H1 (cell line): ENCODE measurements at regions not wholly inside any gene's neighbourhood (a gene's known extent, or its start where the extent isn't known, plus 50 kb on each side); places are given as distances from the start of the nearest gene placed in this dataset.

Experiments used
- CTCF ChIA-PET: fragments of 300-600 bp; sonication (Branson Sonifier 250); formaldehyde crosslinking; loops from one replicate; lab custom pipeline; 2021; ENCODE audit not compliant: partially characterized antibody; lab: Charles Lee
- POLR2A ChIA-PET: fragments of 300-600 bp; sonication (Branson Sonifier 250); formaldehyde crosslinking; loops from one replicate; lab custom pipeline; 2021; ENCODE audit warnings: inconsistent platforms; ENCODE audit not compliant: partially characterized antibody; lab: Charles Lee
- DNase-seq, 2 experiments: peaks; one replicate each; pipeline versions ENCODE4 v3.0.0 to v3.0.0-alpha.2; 2010 to 2022; ENCODE audit warnings: low spot score in 2 of 2, low read depth in 1 of 2, mixed read lengths in 1 of 2
- FAIRE-seq: peaks from 2 replicates; lab custom pipeline; 2011; peaks lifted over from hg19 to GRCh38; lab: Jason Lieb, UNC
- H2AFZ ChIP-seq: 2 replicates; pipeline ENCODE4 v1.8.1; 2012; ENCODE audit warnings: low read length, inconsistent platforms
- H2AK5ac ChIP-seq: 2 replicates; pipeline ENCODE4 v1.6.1; 2013; ENCODE audit warnings: low read depth, low read length
- H2BK120ac ChIP-seq: replicated peaks from 2 replicates; pipeline ENCODE3; 2013; ENCODE audit warnings: low read depth, low read length, inconsistent platforms
- H2BK12ac ChIP-seq: 2 replicates; pipeline ENCODE4 v1.6.1; 2013; ENCODE audit warnings: low read depth, low read length
- H2BK15ac ChIP-seq: 2 replicates; pipeline ENCODE4 v1.6.1; 2013; ENCODE audit warnings: low read length
- H2BK20ac ChIP-seq: 2 replicates; pipeline ENCODE4 v1.6.1; 2013; ENCODE audit warnings: low read length
- H2BK5ac ChIP-seq: 2 replicates; pipeline ENCODE4 v1.6.1; 2013; ENCODE audit warnings: low read depth, low read length
- H3K14ac ChIP-seq: 2 replicates; pipeline ENCODE4 v1.6.1; 2013; ENCODE audit warnings: inconsistent platforms; ENCODE audit not compliant: insufficient read length
- H3K18ac ChIP-seq: 2 replicates; pipeline ENCODE4 v1.6.1; 2013; ENCODE audit warnings: low read length; ENCODE audit errors: extremely low read depth
- H3K23ac ChIP-seq: 2 replicates; pipeline ENCODE4 v1.6.1; 2013; ENCODE audit warnings: inconsistent platforms; ENCODE audit not compliant: insufficient read length
- H3K23me2 ChIP-seq: 2 replicates; pipeline ENCODE4 v1.6.1; 2013; ENCODE audit warnings: low read depth, low read length
- H3K27ac ChIP-seq: 2 replicates; pipeline ENCODE4 v1.6.1; 2011; ENCODE audit warnings: low read depth, low read length, inconsistent platforms
- H3K27me3 ChIP-seq, 4 experiments: replicated peaks in 1 of 4; 1 replicate in 1 of 4; 2 replicates in 3 of 4; pipeline versions ENCODE4 v1.6.1 to v1.8.1; 2011 to 2013; ENCODE audit warnings: low read length in 3 of 4, mild to moderate bottlenecking in 3 of 4, inconsistent platforms in 2 of 4, mixed read lengths in 2 of 4, moderate library complexity in 1 of 4; ENCODE audit not compliant: control insufficient read depth in 3 of 4, insufficient read depth in 3 of 4; ENCODE audit errors: extremely low read depth in 1 of 4
- H3K36me3 ChIP-seq, 4 experiments: 2 replicates each; pipeline versions ENCODE4 v1.6.1 to v1.8.1; 2011 to 2013; ENCODE audit warnings: mild to moderate bottlenecking in 4 of 4, low read length in 3 of 4, moderate library complexity in 2 of 4, control low read depth in 1 of 4, inconsistent platforms in 1 of 4; ENCODE audit not compliant: insufficient read depth in 4 of 4, control insufficient read depth in 2 of 4
- H3K4ac ChIP-seq: replicated peaks from 2 replicates; pipeline ENCODE3; 2013; ENCODE audit warnings: low read length, low read depth, mixed read lengths, inconsistent platforms; ENCODE audit not compliant: insufficient read length
- H3K4me1 ChIP-seq, 4 experiments: replicated peaks in 1 of 4; 1 replicate in 1 of 4; 2 replicates in 3 of 4; pipeline versions ENCODE4 v1.6.1 to v1.8.1; 2011 to 2013; ENCODE audit warnings: low read length in 3 of 4, inconsistent platforms in 2 of 4, mixed read lengths in 1 of 4; ENCODE audit not compliant: insufficient read depth in 4 of 4, control insufficient read depth in 3 of 4
- H3K4me2 ChIP-seq, 2 experiments: 2 replicates each; pipeline versions ENCODE4 v1.6.1 to v1.8.1; 2011 to 2013; ENCODE audit warnings: low read depth in 2 of 2, low read length in 2 of 2, control low read depth in 1 of 2, inconsistent platforms in 1 of 2, mild to moderate bottlenecking in 1 of 2; ENCODE audit not compliant: insufficient read depth in 1 of 2
- H3K4me3 ChIP-seq, 4 experiments: fragments of 200-600, 300-600 bp in 1 of 4; sonication (generic), shearing (Covaris generic), sonication (Bioruptor Twin) in 1 of 4; 2 replicates each; pipeline versions ENCODE4 v1.5.1 to v1.8.1; 2011 to 2016; ENCODE audit warnings: low read length in 4 of 4, low read depth in 3 of 4, control low read depth in 2 of 4, inconsistent platforms in 2 of 4, mild to moderate bottlenecking in 2 of 4, mixed read lengths in 1 of 4, moderate library complexity in 1 of 4; ENCODE audit not compliant: insufficient read depth in 2 of 4; ENCODE audit errors: extremely low read depth in 1 of 4
- H3K56ac ChIP-seq: replicated peaks from 2 replicates; pipeline ENCODE3; 2013; ENCODE audit warnings: low read depth, mild to moderate bottlenecking, mixed read lengths, low read length, inconsistent platforms; ENCODE audit not compliant: insufficient read length
- H3K79me1 ChIP-seq: 2 replicates; pipeline ENCODE4 v1.6.1; 2013; ENCODE audit warnings: low read depth, low read length, control low read depth
- H3K79me2 ChIP-seq, 2 experiments: 2 replicates each; pipeline versions ENCODE4 v1.6.1 to v1.8.1; 2012 to 2013; ENCODE audit warnings: low read length in 2 of 2, mild to moderate bottlenecking in 2 of 2, inconsistent platforms in 1 of 2; ENCODE audit not compliant: insufficient read depth in 2 of 2, control insufficient read depth in 1 of 2
- H3K9ac ChIP-seq, 4 experiments: replicated peaks in 1 of 4; 1 replicate in 1 of 4; 2 replicates in 3 of 4; pipeline versions ENCODE4 v1.6.1 to v1.8.1; 2011 to 2013; ENCODE audit warnings: low read depth in 3 of 4, low read length in 3 of 4, control low read depth in 2 of 4, mild to moderate bottlenecking in 2 of 4, moderate library complexity in 2 of 4, inconsistent platforms in 1 of 4; ENCODE audit errors: extremely low read depth in 1 of 4
- H3K9me3 ChIP-seq, 2 experiments: 2 replicates each; pipeline versions ENCODE4 v1.6.1 to v1.8.1; 2012 to 2013; ENCODE audit warnings: mild to moderate bottlenecking in 2 of 2, moderate library complexity in 2 of 2, control low read depth in 1 of 2, inconsistent platforms in 1 of 2, low read depth in 1 of 2, low read length in 1 of 2, mixed read lengths in 1 of 2; ENCODE audit not compliant: insufficient read depth in 2 of 2
- H4K20me1 ChIP-seq, 2 experiments: replicated peaks in 1 of 2; 2 replicates each; pipeline versions ENCODE3 to v1.8.1; 2011 to 2013; ENCODE audit warnings: inconsistent platforms in 2 of 2, low read length in 2 of 2, mild to moderate bottlenecking in 1 of 2; ENCODE audit not compliant: insufficient read depth in 2 of 2, control insufficient read depth in 1 of 2
- H4K5ac ChIP-seq: 2 replicates; pipeline ENCODE4 v1.6.1; 2013; ENCODE audit warnings: low read length, low read depth, mixed read lengths, inconsistent platforms; ENCODE audit not compliant: insufficient read length
- H4K8ac ChIP-seq: 2 replicates; pipeline ENCODE4 v1.8.0; 2013; ENCODE audit warnings: mild to moderate bottlenecking, moderate library complexity, low read length, inconsistent platforms; ENCODE audit not compliant: insufficient read depth; ENCODE audit errors: extremely low read depth
- H4K91ac ChIP-seq: replicated peaks from 2 replicates; pipeline ENCODE3; 2013; ENCODE audit warnings: low read length, mixed read lengths, inconsistent platforms; ENCODE audit not compliant: insufficient read length
- ATF3 ChIP-seq: IDR thresholded peaks from 2 replicates; pipeline ENCODE4 v1.6.1; 2011; ENCODE audit warnings: low read depth, mild to moderate bottlenecking, low read length; ENCODE audit not compliant: insufficient read depth
- BCL11A ChIP-seq, 2 experiments: IDR thresholded peaks; one replicate each; pipeline ENCODE4 v1.6.1; 2011; ENCODE audit warnings: low read depth in 2 of 2, low read length in 2 of 2, mild to moderate bottlenecking in 2 of 2
- CBX5 ChIP-seq: fragments of 300-800, 300-1000 bp; sonication (generic); IDR thresholded peaks from 2 replicates; pipeline ENCODE4 v1.7.1; 2016; ENCODE audit warnings: antibody characterized with exemption, low read length, low read depth
- CHD1 ChIP-seq: IDR thresholded peaks from 2 replicates; pipeline ENCODE4 v1.6.1; 2012; ENCODE audit warnings: low read depth, low read length, improper control_type of control experiment
- CTBP2 ChIP-seq: IDR thresholded peaks from 2 replicates; pipeline ENCODE4 v1.7.0; 2011; ENCODE audit warnings: borderline replicate concordance, mild to moderate bottlenecking, moderate library complexity, mixed read lengths, low read length; ENCODE audit not compliant: insufficient read depth, insufficient read length
- EZH2 ChIP-seq: fragments of 200-600 bp; sonication (generic); IDR thresholded peaks from 2 replicates; pipeline ENCODE4 v1.7.1; 2012; ENCODE audit warnings: low read depth, mild to moderate bottlenecking, moderate library complexity, low read length, inconsistent platforms; ENCODE audit not compliant: severe bottlenecking
- JUND ChIP-seq: IDR thresholded peaks from 2 replicates; pipeline ENCODE4 v1.6.1; 2011; ENCODE audit warnings: mild to moderate bottlenecking, improper control_type of control experiment, low read length
- KDM1A ChIP-seq: fragments of 200-600, 300-600 bp; sonication (generic); IDR thresholded peaks from 2 replicates; pipeline ENCODE4 v1.7.1; 2016; ENCODE audit warnings: mild to moderate bottlenecking, low read length, borderline replicate concordance
- KDM4A ChIP-seq: IDR thresholded peaks from one replicate; pipeline ENCODE4 v1.7.1; 2012; ENCODE audit warnings: low read depth, mild to moderate bottlenecking, moderate library complexity, low read length, inconsistent platforms; ENCODE audit not compliant: severe bottlenecking
- MAFK ChIP-seq: IDR thresholded peaks from 2 replicates; pipeline ENCODE4 v1.6.1; 2012; ENCODE audit warnings: low read depth, mild to moderate bottlenecking, improper control_type of control experiment, low read length
- NANOG ChIP-seq: IDR thresholded peaks from 2 replicates; pipeline ENCODE4 v1.6.1; 2011; ENCODE audit warnings: low read length, low read depth, mild to moderate bottlenecking, inconsistent platforms; ENCODE audit not compliant: insufficient read depth, poor library complexity, severe bottlenecking
- POLR2A ChIP-seq, 2 experiments: IDR thresholded peaks; 1 replicate in 1 of 2; 2 replicates in 1 of 2; pipeline ENCODE4 v1.6.1; 2011; ENCODE audit warnings: low read depth in 2 of 2, low read length in 2 of 2, mild to moderate bottlenecking in 2 of 2; ENCODE audit errors: control extremely low read depth in 1 of 2
- POU5F1 ChIP-seq: IDR thresholded peaks from 2 replicates; pipeline ENCODE4 v1.6.1; 2011; ENCODE audit warnings: low read depth, mild to moderate bottlenecking, low read length, moderate library complexity
- RFX5 ChIP-seq: IDR thresholded peaks from 2 replicates; pipeline ENCODE4 v1.6.1; 2011; ENCODE audit warnings: low read depth, low read length, improper control_type of control experiment, borderline replicate concordance
- SIX5 ChIP-seq: IDR thresholded peaks from 2 replicates; pipeline ENCODE4 v1.6.1; 2011; ENCODE audit warnings: mild to moderate bottlenecking, low read depth, low read length
- SP1 ChIP-seq: IDR thresholded peaks from 2 replicates; pipeline ENCODE4 v1.6.1; 2011; ENCODE audit warnings: low read depth, low read length
- TEAD4 ChIP-seq: IDR thresholded peaks from 2 replicates; pipeline ENCODE4 v1.6.1; 2012; ENCODE audit warnings: low read depth, low read length, inconsistent platforms, mixed read lengths

DNA sequence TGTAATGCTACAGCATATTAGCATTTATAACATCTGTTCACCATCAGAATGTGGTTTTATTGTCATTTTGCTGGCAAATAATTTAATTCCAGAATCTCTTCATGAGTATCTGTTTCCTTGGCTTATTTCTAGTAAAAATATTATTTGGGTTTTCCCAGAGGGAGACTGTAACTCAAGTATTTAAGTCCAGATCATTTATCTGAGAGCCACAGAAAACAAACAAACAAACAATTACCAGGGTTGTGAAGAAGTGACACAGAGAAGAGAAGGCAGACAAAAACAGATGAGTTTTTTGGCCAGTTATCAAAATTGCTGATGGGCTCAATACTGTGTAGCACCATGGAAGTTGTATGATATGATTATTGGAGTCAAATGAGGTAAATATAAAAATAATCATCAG is 515.1 kb downstream of the TECRL start:
- no peaks in the 10 kb centered on the region; a peak in 1 of 7 replicates for H3K27me3 ChIP-seq
- CTCF ChIA-PET: no interaction called here
- no peak overlapping the region for H3K18ac ChIP-seq
- H3K4me3 ChIP-seq: no peak overlapping the region
- no peak overlapping the region for H2AFZ ChIP-seq
- H4K5ac ChIP-seq: no peak overlapping the region
- no peak overlapping the region for H2BK120ac ChIP-seq
- H3K4ac ChIP-seq: no peak overlapping the region
- H4K91ac ChIP-seq: no peak overlapping the region
- no peak overlapping the region for H3K27ac ChIP-seq
- no peaks in the 10 kb centered on the region for H3K9me3 ChIP-seq
- H3K79me2 ChIP-seq: no peaks in the 10 kb centered on the region
- H2BK5ac ChIP-seq: no peak overlapping the region
- no peaks in the 10 kb centered on the region for H3K4me1 ChIP-seq
- H3K14ac ChIP-seq: no peak overlapping the region
- H3K36me3 ChIP-seq: no peaks in the 10 kb centered on the region
- no peak for DNase-seq
- no peak overlapping the region for H4K8ac ChIP-seq
- no peaks in the 10 kb centered on the region for H3K79me1 ChIP-seq
- no peak for FAIRE-seq
- no peak overlapping the region for H2AK5ac ChIP-seq
- no peak overlapping the region for H3K4me2 ChIP-seq
- H4K20me1 ChIP-seq: no peaks in the 10 kb centered on the region
- POLR2A ChIA-PET: no interaction called here
- H3K9ac ChIP-seq: no peak overlapping the region
- no peak overlapping the region for H3K23ac ChIP-seq
- no peak overlapping the region for H2BK15ac ChIP-seq
- no peak overlapping the region for H3K56ac ChIP-seq
- no peak overlapping the region for H2BK12ac ChIP-seq
- H3K23me2 ChIP-seq: no peaks in the 10 kb centered on the region
- H2BK20ac ChIP-seq: no peak overlapping the region
- no peak for TF ChIP-seq RFX5
- TF ChIP-seq TEAD4: no peak
- no peak for TF ChIP-seq CBX5
- TF ChIP-seq JUND: no peak
- TF ChIP-seq SIX5: no peak
- TF ChIP-seq CHD1: no peak
- TF ChIP-seq CTBP2: no peak
- TF ChIP-seq KDM1A: no peak
- no peak for TF ChIP-seq MAFK
- TF ChIP-seq POU5F1: no peak
- no peak for TF ChIP-seq EZH2
- TF ChIP-seq NANOG: no peak
- TF ChIP-seq SP1: no peak
- TF ChIP-seq BCL11A (IDR thresholded peaks at IDR 0.05; ENCODE audit: low read depth in 2 of 2, low read length in 2 of 2): no peak
- no peak for TF ChIP-seq POLR2A (IDR thresholded peaks at IDR 0.05; ENCODE audit: control extremely low read depth in 1 of 2, low read depth in 2 of 2, low read length in 2 of 2)
- no peak for TF ChIP-seq KDM4A
- TF ChIP-seq ATF3: no peak
